IPS-18a (cell line): ENCODE measurements at regions not wholly inside any gene's neighbourhood (a gene's known extent, or its start where the extent isn't known, plus 50 kb on each side); places are given as distances from the start of the nearest gene placed in this dataset.

Experiments used
- H3K27ac ChIP-seq: one replicate; pipeline ENCODE4 v1.5.1; 2013; ENCODE audit warnings: low read length
- H3K27me3 ChIP-seq: one replicate; pipeline ENCODE4 v1.6.1; 2013; ENCODE audit warnings: mild to moderate bottlenecking, low read length; ENCODE audit not compliant: control insufficient read depth, insufficient read depth
- H3K36me3 ChIP-seq: one replicate; pipeline ENCODE4 v1.6.1; 2013; ENCODE audit warnings: low read depth, low read length; ENCODE audit not compliant: control insufficient read depth
- H3K4me1 ChIP-seq: one replicate; pipeline ENCODE4 v1.6.1; 2013; ENCODE audit warnings: low read depth, low read length; ENCODE audit not compliant: control insufficient read depth
- H3K4me3 ChIP-seq: one replicate; pipeline ENCODE4 v1.5.1; 2013; ENCODE audit warnings: low read length
- H3K9ac ChIP-seq: one replicate; pipeline ENCODE4 v1.6.1; 2013; ENCODE audit warnings: mild to moderate bottlenecking, low read length, moderate library complexity
- H3K9me3 ChIP-seq: one replicate; pipeline ENCODE4 v1.6.1; 2013; ENCODE audit warnings: low read depth, low read length; ENCODE audit not compliant: control insufficient read depth

- H3K36me3 ChIP-seq, result no peaks in the 10 kb centered on the region
- no peak overlapping the region for H3K4me3 ChIP-seq
- no peak overlapping the region for H3K27ac ChIP-seq
These were observed 399.8 kb upstream of the MAD2L1 start for GRCh38 chr4:120466429-120466828.

GRCh38 chr4:120454788-120455187 is 388.1 kb upstream of the MAD2L1 start:
- no peaks in the 10 kb centered on the region for H3K36me3 ChIP-seq
- no peaks in the 10 kb centered on the region for H3K27me3 ChIP-seq
- no peak overlapping the region for H3K9ac ChIP-seq
- no peaks in the 10 kb centered on the region for H3K9me3 ChIP-seq
- no peak overlapping the region for H3K27ac ChIP-seq
- H3K4me1 ChIP-seq, result no peaks in the 10 kb centered on the region
- no peak overlapping the region for H3K4me3 ChIP-seq

More at GRCh38 chr4:120466429-120466828, 399.8 kb upstream of the MAD2L1 start:
- Histone ChIP-seq H3K9ac (no peak overlapping the region), H3K4me1 (peaks cover 16% of the 10 kb centered on the region), H3K9me3 (no peaks in the 10 kb centered on the region), H3K27me3 (no peaks in the 10 kb centered on the region)

- Histone ChIP-seq H3K27me3 (no peaks in the 10 kb centered on the region), H3K9ac (no peak overlapping the region), H3K9me3 (no peaks in the 10 kb centered on the region), H3K4me1 (no peaks in the 10 kb centered on the region), H3K27ac (no peak overlapping the region), H3K36me3 (no peaks in the 10 kb centered on the region), H3K4me3 (no peak overlapping the region)
These were observed 385.9 kb upstream of the MAD2L1 start for GRCh38 chr4:120452536-120452935.

GRCh38 chr4:120452001-120452400 is 385.4 kb upstream of the MAD2L1 start:
- H3K27ac ChIP-seq, result no peak overlapping the region
- no peaks in the 10 kb centered on the region for H3K27me3 ChIP-seq
- H3K9me3 ChIP-seq, result no peaks in the 10 kb centered on the region
- no peak overlapping the region for H3K9ac ChIP-seq
- no peaks in the 10 kb centered on the region for H3K4me1 ChIP-seq
- H3K4me3 ChIP-seq, result no peak overlapping the region
- no peaks in the 10 kb centered on the region for H3K36me3 ChIP-seq

GRCh38 chr4:120447774-120448173 is 381.1 kb upstream of the MAD2L1 start:
- Histone ChIP-seq H3K27ac (no peak overlapping the region), H3K9me3 (no peaks in the 10 kb centered on the region), H3K36me3 (no peaks in the 10 kb centered on the region), H3K9ac (no peak overlapping the region), H3K27me3 (no peaks in the 10 kb centered on the region), H3K4me3 (no peak overlapping the region), H3K4me1 (no peaks in the 10 kb centered on the region)

- Histone ChIP-seq H3K27ac (no peak overlapping the region), H3K4me3 (no peak overlapping the region), H3K9ac (no peak overlapping the region), H3K27me3 (no peaks in the 10 kb centered on the region), H3K9me3 (no peaks in the 10 kb centered on the region), H3K4me1 (no peaks in the 10 kb centered on the region), H3K36me3 (no peaks in the 10 kb centered on the region)
These were observed 379.5 kb upstream of the MAD2L1 start for GRCh38 chr4:120446051-120446567.

- no peak overlapping the region for H3K9ac ChIP-seq
- no peaks in the 10 kb centered on the region for H3K27me3 ChIP-seq
- H3K4me3 ChIP-seq, result no peak overlapping the region
- no peak overlapping the region for H3K27ac ChIP-seq
- H3K4me1 ChIP-seq, result no peaks in the 10 kb centered on the region
- no peaks in the 10 kb centered on the region for H3K36me3 ChIP-seq
- no peaks in the 10 kb centered on the region for H3K9me3 ChIP-seq
These were observed 378.5 kb upstream of the MAD2L1 start for GRCh38 chr4:120445186-120445585.

- H3K4me1 ChIP-seq, result no peaks in the 10 kb centered on the region
- H3K4me3 ChIP-seq, result no peak overlapping the region
- H3K9me3 ChIP-seq, result no peaks in the 10 kb centered on the region
- no peak overlapping the region for H3K9ac ChIP-seq
- no peaks in the 10 kb centered on the region for H3K36me3 ChIP-seq
- no peaks in the 10 kb centered on the region for H3K27me3 ChIP-seq
- no peak overlapping the region for H3K27ac ChIP-seq
These were observed 376.5 kb upstream of the MAD2L1 start for GRCh38 chr4:120443116-120443515.

GRCh38 chr4:120440730-120441129 is 374.1 kb upstream of the MAD2L1 start:
- Histone ChIP-seq H3K27ac (no peak overlapping the region), H3K36me3 (no peaks in the 10 kb centered on the region), H3K9me3 (no peaks in the 10 kb centered on the region), H3K9ac (no peak overlapping the region), H3K27me3 (no peaks in the 10 kb centered on the region), H3K4me1 (no peaks in the 10 kb centered on the region), H3K4me3 (no peak overlapping the region)

GRCh38 chr4:120435179-120435578 is 368.5 kb upstream of the MAD2L1 start:
- Histone ChIP-seq H3K9ac (no peak overlapping the region), H3K27ac (no peak overlapping the region), H3K36me3 (no peaks in the 10 kb centered on the region), H3K9me3 (no peaks in the 10 kb centered on the region), H3K27me3 (no peaks in the 10 kb centered on the region), H3K4me1 (peaks cover 4% of the 10 kb centered on the region), H3K4me3 (no peak overlapping the region)

GRCh38 chr4:120434756-120435155 is 368.1 kb upstream of the MAD2L1 start:
- Histone ChIP-seq H3K9me3 (no peaks in the 10 kb centered on the region), H3K4me1 (peaks cover 7% of the 10 kb centered on the region), H3K27ac (no peak overlapping the region), H3K36me3 (no peaks in the 10 kb centered on the region), H3K9ac (no peak overlapping the region), H3K4me3 (no peak overlapping the region), H3K27me3 (no peaks in the 10 kb centered on the region)

GRCh38 chr4:120432301-120432860 is 365.7 kb upstream of the MAD2L1 start:
- Histone ChIP-seq H3K4me1 (peaks cover 7% of the 10 kb centered on the region), H3K9me3 (no peaks in the 10 kb centered on the region), H3K9ac (no peak overlapping the region), H3K27ac (no peak overlapping the region), H3K36me3 (no peaks in the 10 kb centered on the region), H3K27me3 (no peaks in the 10 kb centered on the region), H3K4me3 (no peak overlapping the region)
